ENCODE measurements at regions not wholly inside any gene's neighbourhood (a gene's known extent, or its start where the extent isn't known, plus 50 kb on each side); places are given as distances from the start of the nearest gene placed in this dataset.

DNA sequence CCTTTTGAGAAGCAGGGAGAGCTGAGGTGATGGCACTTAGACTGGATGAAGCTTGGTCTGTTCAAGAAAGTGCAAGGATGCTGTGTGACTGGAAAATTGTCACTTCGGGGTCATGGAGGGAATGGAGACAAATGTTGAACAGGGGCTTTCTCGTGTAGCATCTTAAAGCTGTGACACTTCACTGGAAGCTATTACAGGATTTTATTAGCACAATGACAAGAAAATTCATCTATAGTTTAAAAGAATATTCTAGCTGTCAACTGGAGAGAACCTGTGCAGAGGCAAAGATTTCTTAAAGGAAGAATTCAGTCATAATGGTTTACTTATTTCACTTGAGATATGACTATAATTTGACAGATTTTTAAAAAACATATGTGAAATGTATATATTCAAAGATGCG lies 963.9 kb upstream of the ZEB2 start:
- H3K27ac ChIP-seq (ENCODE audit: insufficient read length, low read depth, low read length) = no peak overlapping the region
- Mint-ChIP-seq H3K9me3 (no peaks in the 10 kb centered on the region), H3K4me1 (peaks cover 5% of the 10 kb centered on the region in 2 experiments; a peak in 3 of 4 replicates), H3K36me3 (ENCODE audit: insufficient read depth in 1 of 3, low read depth in 3 of 3) (no peaks in the 10 kb centered on the region), H3K27me3 (ENCODE audit: low read depth) (no peaks in the 10 kb centered on the region), H3K4me3 (no peak overlapping the region), H3K27ac (no peak overlapping the region)
- TF ChIP-seq, protein P1, sequence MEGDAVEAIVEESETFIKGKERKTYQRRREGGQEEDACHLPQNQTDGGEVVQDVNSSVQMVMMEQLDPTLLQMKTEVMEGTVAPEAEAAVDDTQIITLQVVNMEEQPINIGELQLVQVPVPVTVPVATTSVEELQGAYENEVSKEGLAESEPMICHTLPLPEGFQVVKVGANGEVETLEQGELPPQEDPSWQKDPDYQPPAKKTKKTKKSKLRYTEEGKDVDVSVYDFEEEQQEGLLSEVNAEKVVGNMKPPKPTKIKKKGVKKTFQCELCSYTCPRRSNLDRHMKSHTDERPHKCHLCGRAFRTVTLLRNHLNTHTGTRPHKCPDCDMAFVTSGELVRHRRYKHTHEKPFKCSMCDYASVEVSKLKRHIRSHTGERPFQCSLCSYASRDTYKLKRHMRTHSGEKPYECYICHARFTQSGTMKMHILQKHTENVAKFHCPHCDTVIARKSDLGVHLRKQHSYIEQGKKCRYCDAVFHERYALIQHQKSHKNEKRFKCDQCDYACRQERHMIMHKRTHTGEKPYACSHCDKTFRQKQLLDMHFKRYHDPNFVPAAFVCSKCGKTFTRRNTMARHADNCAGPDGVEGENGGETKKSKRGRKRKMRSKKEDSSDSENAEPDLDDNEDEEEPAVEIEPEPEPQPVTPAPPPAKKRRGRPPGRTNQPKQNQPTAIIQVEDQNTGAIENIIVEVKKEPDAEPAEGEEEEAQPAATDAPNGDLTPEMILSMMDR (conservative IDR thresholded peaks at IDR 0.05) = no peak
- no peak overlapping the region for H3K18ac ChIP-seq (ENCODE audit: insufficient read length, low read depth, low read length)
- H3K4ac ChIP-seq (ENCODE audit: low read depth, low read length) = no peak overlapping the region
- no peak overlapping the region for H3K4me2 ChIP-seq (ENCODE audit: insufficient read depth, insufficient read length, low read length)
- no peak overlapping the region for H2BK5ac ChIP-seq (ENCODE audit: insufficient read length, low read length)
- H4K20me1 ChIP-seq (ENCODE audit: control insufficient read depth, insufficient read depth, insufficient read length) = no peaks in the 10 kb centered on the region
- no peak overlapping the region for H4K91ac ChIP-seq (ENCODE audit: insufficient read length, low read depth, low read length)
- no peak overlapping the region for H2AK5ac ChIP-seq (ENCODE audit: insufficient read length, low read length)
- H3K27me3 ChIP-seq (ENCODE audit: insufficient read depth, low read length) = no peaks in the 10 kb centered on the region
- H2BK120ac ChIP-seq (ENCODE audit: low read depth, low read length, poor library complexity, severe bottlenecking) = no peak overlapping the region
- no CpG with 5 or more reads among the region's 3 CpGs for WGBS (ENCODE audit: extremely low coverage, insufficient read length, low lambda C conversion rate)
- no peak overlapping the region for H2BK20ac ChIP-seq (ENCODE audit: low read depth, low read length, poor library complexity, severe bottlenecking)
- H3K9ac ChIP-seq (ENCODE audit: extremely low read depth, insufficient read length, low read length) = no peak overlapping the region
- no peak overlapping the region for H2BK12ac ChIP-seq (ENCODE audit: insufficient read length, low read depth, low read length)
- H3K56ac ChIP-seq (ENCODE audit: insufficient read length, low read depth, low read length) = no peak overlapping the region
- no peak overlapping the region for H3K14ac ChIP-seq (ENCODE audit: insufficient read depth, low read length)
- H2AFZ ChIP-seq (ENCODE audit: low read length) = no peak overlapping the region
- no peak overlapping the region for H3T11ph ChIP-seq (ENCODE audit: low read length)
- H4K5ac ChIP-seq (ENCODE audit: insufficient read length, low read depth, low read length) = no peak overlapping the region
- no peak overlapping the region for H3K23ac ChIP-seq (ENCODE audit: insufficient read length, low read depth, low read length)
- no peak for DNase-seq
- no peaks in the 10 kb centered on the region for H3K79me1 ChIP-seq (ENCODE audit: insufficient read depth, low read depth, low read length, poor library complexity, severe bottlenecking)
- no peaks in the 10 kb centered on the region for H3K9me3 ChIP-seq (ENCODE audit: control insufficient read depth, low read depth, low read length)
- no peak overlapping the region for H2BK15ac ChIP-seq (ENCODE audit: low read depth, low read length)
- H3K79me2 ChIP-seq (ENCODE audit: insufficient read depth, low read length) = no peaks in the 10 kb centered on the region
- no peak overlapping the region for H4K8ac ChIP-seq (replicated peaks; ENCODE audit: insufficient read length, low read depth, low read length)
- no peaks in the 10 kb centered on the region for H3K4me1 ChIP-seq (ENCODE audit: insufficient read depth, low read length)
- H3K23me2 ChIP-seq (ENCODE audit: insufficient read length, low read depth, low read length, poor library complexity, severe bottlenecking) = no peaks in the 10 kb centered on the region
